NCI-H82 treated with DMSO at 0.1 percent for 48 hours (cell line): ENCODE measurements at regions not wholly inside any gene's neighbourhood (a gene's known extent, or its start where the extent isn't known, plus 50 kb on each side); places are given as distances from the start of the nearest gene placed in this dataset.
"Not testable (repeated sequence)": the region's sequence is repeated elsewhere in the genome, so short reads cannot be mapped to it uniquely, and the experiment has no call there.

Source experiments
- DNase-seq: peaks from one replicate; lab custom pipeline; 2025; ENCODE audit not compliant: unreplicated experiment; lab: John Stamatoyannopoulos, UW

DNA sequence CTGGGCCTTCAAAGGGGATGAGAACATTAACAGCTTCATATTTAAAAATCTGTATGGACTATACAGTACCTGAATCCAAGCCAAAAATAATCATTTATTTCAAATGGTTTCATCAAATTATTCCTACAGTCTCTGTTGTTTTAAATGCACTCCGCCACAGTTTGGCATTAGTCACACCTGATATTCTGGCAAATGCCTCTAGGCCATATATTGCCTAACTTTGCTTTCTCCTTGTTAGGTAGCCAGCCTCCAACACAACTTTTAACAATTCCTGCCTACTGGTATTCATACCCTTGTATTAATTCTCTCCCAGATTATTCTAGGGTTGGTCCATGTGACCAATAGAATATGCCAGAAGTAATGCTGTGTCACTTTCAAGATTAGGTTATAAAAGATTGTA lies 146.6 kb upstream of the FANCL start:
- no peak for DNase-seq

GRCh38 chr2:58386904-58387303 lies 145.8 kb upstream of the FANCL start:
- DNase-seq: not testable (repeated sequence)

DNA sequence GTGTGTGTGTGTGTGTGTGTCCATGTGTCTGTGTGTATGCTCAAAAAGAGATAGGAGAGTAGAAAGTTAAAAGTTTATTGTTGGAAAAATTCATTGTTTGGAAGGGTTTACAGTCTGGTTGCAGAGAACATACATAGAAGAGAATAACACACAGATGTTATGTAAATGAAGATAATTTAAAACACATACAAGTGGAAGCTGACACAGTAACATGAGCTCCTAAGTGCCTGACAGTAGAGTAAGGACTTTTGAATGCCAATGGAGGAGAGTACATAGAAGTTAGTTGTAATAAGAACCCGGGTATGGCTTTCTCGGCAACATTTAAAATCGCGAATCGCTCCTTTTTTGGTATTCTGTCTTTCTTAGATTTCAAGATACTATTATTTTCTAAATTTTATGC lies 137.0 kb upstream of the FANCL start:
- no peak for DNase-seq

DNA sequence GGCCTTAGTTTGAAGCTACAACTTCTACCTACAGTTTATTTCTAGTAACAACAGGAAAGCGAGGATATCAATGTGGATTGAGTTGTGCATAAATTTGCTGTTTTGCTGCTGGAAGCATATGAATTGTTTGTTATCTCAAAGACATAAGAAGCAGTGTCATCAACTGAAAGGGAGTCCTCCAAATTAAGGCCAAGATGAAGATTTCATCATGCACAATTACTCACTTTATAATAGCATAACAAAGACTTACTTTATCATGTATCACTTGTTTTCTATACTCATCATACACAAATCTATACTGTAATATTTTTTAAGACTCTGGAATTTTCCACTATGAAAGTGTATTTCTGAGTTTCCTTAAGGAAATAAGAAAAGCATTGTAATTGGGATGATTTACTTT lies 136.1 kb upstream of the FANCL start:
- no peak for DNase-seq

- no peak for DNase-seq
These were observed 135.5 kb upstream of the FANCL start for GRCh38 chr2:58376592-58376991.

DNA sequence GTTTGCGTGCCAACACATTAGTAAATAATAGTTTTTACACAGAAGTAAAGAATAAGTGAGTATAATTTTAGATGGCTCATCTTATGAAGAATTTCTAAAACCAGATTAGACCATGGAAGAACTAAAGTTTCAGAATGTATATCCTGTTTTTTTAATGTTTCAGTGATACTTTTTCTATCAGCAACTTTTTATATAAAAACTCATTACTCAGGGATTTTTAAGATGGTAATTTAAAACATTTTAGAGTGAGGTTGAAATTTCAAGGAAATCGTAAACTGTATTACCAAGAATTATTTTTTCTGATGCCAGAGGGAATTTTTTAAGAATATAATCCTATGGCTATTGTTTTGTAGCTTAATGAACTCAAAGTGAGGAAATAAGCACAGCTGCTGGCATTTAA lies 128.5 kb upstream of the FANCL start:
- no peak for DNase-seq

DNA sequence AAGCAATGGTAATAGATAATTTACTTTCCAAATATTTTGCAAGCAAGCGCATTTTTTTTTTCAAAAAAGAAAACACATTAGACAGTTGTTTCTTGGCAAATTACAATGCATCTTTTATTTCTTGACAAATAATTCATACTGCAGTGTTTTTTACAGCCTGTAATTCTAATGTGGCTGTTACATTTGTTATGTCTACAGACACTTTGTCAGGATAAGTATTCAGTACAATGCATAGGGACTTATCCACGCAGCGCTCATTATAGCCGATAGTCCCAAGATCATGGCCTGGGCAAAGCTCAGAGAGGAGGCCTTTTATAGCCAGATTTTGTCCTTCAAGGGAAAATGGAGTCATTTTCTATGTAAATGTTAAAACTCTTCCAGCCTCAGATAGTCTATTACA lies 123.0 kb upstream of the FANCL start:
- DNase-seq: no peak

- DNase-seq: no peak
These were observed 116.9 kb upstream of the FANCL start for GRCh38 chr2:58358026-58358425.

GRCh38 chr2:58357521-58357920 lies 116.4 kb upstream of the FANCL start:
- no peak for DNase-seq

DNA sequence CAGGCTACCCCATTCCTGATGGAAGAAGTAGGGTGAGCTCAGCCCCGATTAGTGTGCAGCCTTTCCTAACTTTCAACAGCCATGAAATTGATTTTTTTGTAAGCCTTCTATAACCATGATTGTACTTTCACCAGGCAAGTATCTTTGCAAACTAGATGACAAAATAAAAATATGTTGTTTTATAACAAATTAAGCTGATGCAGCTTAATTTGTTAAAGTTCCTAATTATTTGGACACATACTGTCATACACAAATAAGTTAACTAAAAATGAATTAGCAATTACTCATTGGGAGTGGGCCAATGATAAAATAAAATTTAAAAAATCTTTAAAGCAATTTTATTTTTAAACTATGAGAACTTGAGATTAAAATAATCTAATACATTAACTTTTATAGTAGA lies 113.1 kb upstream of the FANCL start:
- DNase-seq: no peak

GRCh38 chr2:58350484-58350883 lies 109.4 kb upstream of the FANCL start:
- no peak for DNase-seq

GRCh38 chr2:58347810-58348209 lies 106.7 kb upstream of the FANCL start:
- no peak for DNase-seq

DNA sequence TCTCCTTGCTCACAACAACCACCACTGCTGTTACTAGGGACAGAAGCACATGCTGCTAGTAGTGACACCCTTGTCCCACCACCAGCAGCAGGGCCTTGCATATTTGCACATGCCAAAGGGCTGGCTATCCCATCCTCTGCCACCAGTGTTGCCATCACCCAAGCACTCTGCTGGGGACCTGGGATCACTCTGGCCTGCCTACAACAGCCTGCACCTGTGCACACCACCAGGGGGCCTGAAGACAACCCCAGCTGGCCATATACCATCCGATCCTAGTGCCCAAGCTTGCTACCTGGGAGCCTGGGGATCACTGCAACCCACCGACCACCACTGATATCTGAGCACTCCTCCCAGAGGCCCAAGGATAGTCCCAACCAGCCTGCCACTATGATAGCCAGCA lies 99.9 kb upstream of the FANCL start:
- DNase-seq: no peak

GRCh38 chr2:58339548-58340243 lies 98.6 kb upstream of the FANCL start:
- DNase-seq: no peak

DNA sequence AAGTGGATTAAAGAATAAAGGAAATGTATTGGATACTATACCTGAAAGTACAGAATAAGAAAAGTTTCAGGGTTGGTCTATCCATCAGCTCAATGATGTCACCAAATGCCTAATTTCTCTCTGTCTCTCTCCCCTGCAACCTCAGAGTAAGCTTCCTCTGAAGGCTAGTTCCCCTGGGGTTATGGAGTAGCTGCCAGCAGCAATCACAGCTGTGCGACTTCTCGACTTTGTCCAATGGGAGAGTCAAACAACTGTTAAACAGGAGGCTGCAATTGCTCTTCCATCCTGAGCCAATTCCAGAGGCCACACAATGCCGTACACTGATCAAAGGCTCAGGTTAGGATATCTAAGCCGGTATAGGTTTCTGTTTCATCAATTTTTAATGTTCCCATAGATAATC lies 95.3 kb upstream of the FANCL start:
- peak; percentile 46 for DNase-seq

DNA sequence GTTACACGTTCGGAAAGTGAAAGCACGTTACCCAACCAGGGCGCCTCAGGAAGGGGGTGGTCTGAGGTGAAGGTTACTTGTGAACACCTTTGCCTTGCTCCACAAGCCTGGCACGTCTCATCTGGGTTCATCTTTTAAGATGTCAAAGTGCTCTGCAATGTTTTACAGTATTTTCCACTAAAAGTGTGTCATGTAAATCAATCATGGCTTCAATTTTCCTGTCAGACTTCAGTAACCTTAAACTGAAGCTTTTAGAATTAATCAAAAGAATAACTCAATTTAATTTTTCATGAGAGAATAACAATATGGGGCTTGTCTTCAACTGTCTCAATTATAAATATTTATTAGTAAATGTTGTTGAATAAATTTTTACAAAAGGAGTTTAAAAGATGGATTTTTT lies 93.3 kb upstream of the FANCL start:
- DNase-seq: no peak

DNA sequence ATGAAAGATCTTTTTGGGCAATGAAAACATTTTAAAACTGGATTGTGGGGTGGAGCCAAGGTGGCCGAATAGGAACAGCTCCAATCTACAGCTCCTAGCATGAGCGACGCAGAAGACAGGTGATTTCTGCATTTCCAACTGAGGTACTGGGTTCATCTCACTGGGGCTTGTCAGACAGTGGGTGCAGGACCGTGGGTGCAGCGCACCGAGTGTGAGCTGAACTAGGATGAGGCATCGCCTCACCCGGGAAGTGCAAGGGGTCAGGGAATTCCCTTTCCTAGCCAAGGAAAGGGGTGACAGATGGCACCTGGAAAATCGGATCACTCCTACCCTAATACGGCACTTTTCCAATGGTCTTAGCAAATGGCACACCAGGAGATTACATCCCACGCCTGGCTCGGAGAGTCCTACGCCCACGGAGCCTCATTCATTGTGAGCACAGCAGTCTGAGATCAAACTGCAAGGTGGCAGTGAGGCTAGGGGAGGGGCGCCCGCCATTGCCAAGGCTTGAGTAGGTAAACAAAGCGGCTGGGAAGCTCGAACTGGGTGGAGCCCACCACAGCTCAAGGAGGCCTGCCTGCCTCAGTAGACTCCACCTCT lies 84.3 kb upstream of the FANCL start:
- DNase-seq: peak; percentile 72

GRCh38 chr2:58319481-58319880 lies 78.4 kb upstream of the FANCL start:
- DNase-seq: no peak

- DNase-seq: not testable (repeated sequence)
These were observed 77.8 kb upstream of the FANCL start for GRCh38 chr2:58318949-58319348.

GRCh38 chr2:58313926-58314325 lies 72.8 kb upstream of the FANCL start:
- DNase-seq: no peak

DNA sequence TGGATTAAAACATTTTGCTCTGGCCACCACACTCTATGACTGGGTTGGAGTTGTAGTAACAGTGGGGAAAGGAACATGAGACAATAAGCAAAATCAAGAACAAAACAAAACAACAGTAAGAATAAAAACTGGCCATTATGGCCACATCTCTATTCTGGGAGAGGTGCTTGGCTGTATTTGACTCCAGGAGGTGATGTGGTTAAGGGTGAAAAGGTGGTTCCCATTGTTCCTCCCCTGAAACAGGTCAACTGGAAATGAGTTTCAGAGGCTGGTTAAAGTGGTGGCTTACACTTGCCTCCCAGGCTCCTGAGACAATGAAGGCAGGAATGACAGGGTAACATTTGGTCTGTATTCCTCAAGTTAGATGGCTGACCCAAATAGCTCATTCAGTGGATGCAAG lies 67.3 kb upstream of the FANCL start:
- no peak for DNase-seq

GRCh38 chr2:58304843-58305242 lies 63.7 kb upstream of the FANCL start:
- DNase-seq: no peak

GRCh38 chr2:58299123-58299522 lies 58.0 kb upstream of the FANCL start:
- DNase-seq: no peak
